HEK293 (cell line): ENCODE measurements at regions not wholly inside any gene's neighbourhood (a gene's known extent, or its start where the extent isn't known, plus 50 kb on each side); places are given as distances from the start of the nearest gene placed in this dataset.

ENCODE experiments used
- CTCF ChIA-PET: fragments of 350-600 bp; formaldehyde crosslinking; extraction: SDS; loops from one replicate; lab custom pipeline; 2021; ENCODE audit warnings: antibody characterized with exemption; lab: Yijun Ruan, JAX
- POLR2A ChIA-PET: fragments of 300-600 bp; formaldehyde crosslinking; extraction: SDS; loops from one replicate; lab custom pipeline; 2020; ENCODE audit warnings: antibody characterized with exemption, inconsistent platforms; lab: Yijun Ruan, JAX
- H3K27ac ChIP-seq: fragments of 200-500 bp; sonication (Bioruptor generic); 2 replicates; pipeline ENCODE4 v1.5.1; 2014; ENCODE audit warnings: low read depth, low read length, control low read depth, inconsistent platforms; ENCODE audit errors: extremely low read depth
- H3K36me3 ChIP-seq, 2 experiments: fragments of 200-500 bp in 1 of 2; sonication (Bioruptor generic) in 1 of 2; 1 replicate in 1 of 2; 2 replicates in 1 of 2; pipeline ENCODE4 v1.5.1; 2014 to 2017; ENCODE audit warnings: inconsistent platforms in 2 of 2, low read length in 2 of 2; ENCODE audit not compliant: control insufficient read depth in 2 of 2, insufficient read depth in 1 of 2
- H3K4me1 ChIP-seq: fragments of 200-500 bp; sonication (Bioruptor generic); 2 replicates; pipeline ENCODE4 v1.5.1; 2014; ENCODE audit warnings: mild to moderate bottlenecking, low read length, inconsistent platforms; ENCODE audit not compliant: control insufficient read depth, insufficient read depth
- H3K4me3 ChIP-seq: 2 replicates; pipeline ENCODE4 v1.5.1; 2011; ENCODE audit warnings: low read depth, mild to moderate bottlenecking, control low read depth, low read length, moderate library complexity
- H3K9me3 ChIP-seq: fragments of 200-500 bp; sonication (Bioruptor generic); 2 replicates; pipeline ENCODE4 v1.5.1; 2014; ENCODE audit warnings: low read depth, low read length, inconsistent platforms; ENCODE audit not compliant: control insufficient read depth, insufficient read depth
- GLIS2 ChIP-seq: fragments of 450-650 bp; formaldehyde crosslinking; IDR thresholded peaks from 2 replicates; pipeline ENCODE4 v1.5.1; 2016; ENCODE audit warnings: missing biosample characterization, missing genetic modification characterization
- KLF10 ChIP-seq: fragments of 450-650 bp; IDR thresholded peaks from 2 replicates; pipeline ENCODE4 v1.5.1; 2018; ENCODE audit warnings: missing biosample characterization, mild to moderate bottlenecking, missing genetic modification characterization
- MEIS1 ChIP-seq: sonication (generic); formaldehyde crosslinking; IDR thresholded peaks from 2 replicates; pipeline ENCODE4 v1.8.1; 2022; ENCODE audit warnings: missing genetic modification reagents, mild to moderate bottlenecking, borderline replicate concordance
- PATZ1 ChIP-seq: fragments of 450-650 bp; formaldehyde crosslinking; IDR thresholded peaks from 2 replicates; pipeline ENCODE4 v1.5.1; 2016; ENCODE audit warnings: missing biosample characterization, missing genetic modification characterization
- SETDB1 ChIP-seq: IDR thresholded peaks from one replicate; pipeline ENCODE4 v1.6.1; 2017; ENCODE audit warnings: mild to moderate bottlenecking, low read length, moderate library complexity, mixed read lengths; ENCODE audit not compliant: insufficient read length
- ZBTB1 ChIP-seq: fragments of 450-650 bp; formaldehyde crosslinking; IDR thresholded peaks from 2 replicates; pipeline ENCODE4 v1.5.1; 2016; ENCODE audit warnings: missing biosample characterization, missing genetic modification characterization
- ZBTB11 ChIP-seq: fragments of 450-650 bp; formaldehyde crosslinking; conservative IDR thresholded peaks from 2 replicates; pipeline ENCODE4 v1.5.1; 2016; ENCODE audit warnings: low read depth, missing biosample characterization, missing genetic modification characterization
- ZBTB48 ChIP-seq: fragments of 450-650 bp; formaldehyde crosslinking; IDR thresholded peaks from 2 replicates; pipeline ENCODE4 v1.5.1; 2016; ENCODE audit warnings: missing biosample characterization, missing genetic modification characterization
- ZBTB7A ChIP-seq: fragments of 450-650 bp; formaldehyde crosslinking; IDR thresholded peaks from 2 replicates; pipeline ENCODE4 v1.5.1; 2016; ENCODE audit warnings: low read depth, missing biosample characterization, missing genetic modification characterization
- ZNF112 ChIP-seq: fragments of 450-650 bp; formaldehyde crosslinking; IDR thresholded peaks from 2 replicates; pipeline ENCODE4 v1.5.0; 2017; ENCODE audit warnings: missing biosample characterization, missing genetic modification characterization
- ZNF138 ChIP-seq: fragments of 450-650 bp; formaldehyde crosslinking; IDR thresholded peaks from 2 replicates; pipeline ENCODE4 v1.5.1; 2016; ENCODE audit warnings: missing biosample characterization, missing genetic modification characterization, borderline replicate concordance
- ZNF292 ChIP-seq: fragments of 450-650 bp; formaldehyde crosslinking; IDR thresholded peaks from 2 replicates; pipeline ENCODE4 v1.5.1; 2016; ENCODE audit warnings: low read depth, missing biosample characterization, missing genetic modification characterization, borderline replicate concordance
- ZNF510 ChIP-seq: fragments of 450-650 bp; formaldehyde crosslinking; IDR thresholded peaks from 2 replicates; pipeline ENCODE4 v1.5.1; 2018; ENCODE audit warnings: mild to moderate bottlenecking, missing genetic modification characterization, missing biosample characterization; ENCODE audit not compliant: insufficient replicate concordance
- ZNF544 ChIP-seq: fragments of 450-650 bp; formaldehyde crosslinking; IDR thresholded peaks from 2 replicates; pipeline ENCODE4 v1.5.0; 2017; ENCODE audit warnings: missing biosample characterization, missing genetic modification characterization
- ZNF571 ChIP-seq: fragments of 450-650 bp; formaldehyde crosslinking; IDR thresholded peaks from 2 replicates; pipeline ENCODE4 v1.5.0; 2017; ENCODE audit warnings: missing biosample characterization, missing genetic modification characterization
- ZNF585B ChIP-seq: fragments of 450-650 bp; formaldehyde crosslinking; IDR thresholded peaks from 2 replicates; pipeline ENCODE4 v1.5.1; 2016; ENCODE audit warnings: missing biosample characterization, missing genetic modification characterization
- ZNF654 ChIP-seq: fragments of 450-650 bp; formaldehyde crosslinking; IDR thresholded peaks from 2 replicates; pipeline ENCODE4 v1.5.1; 2016; ENCODE audit warnings: low read depth, missing biosample characterization, missing genetic modification characterization
- ZNF776 ChIP-seq: fragments of 450-650 bp; formaldehyde crosslinking; IDR thresholded peaks from 2 replicates; pipeline ENCODE4 v1.5.0; 2017; ENCODE audit warnings: missing biosample characterization, missing genetic modification characterization, borderline replicate concordance
- ZNF791 ChIP-seq: fragments of 450-650 bp; formaldehyde crosslinking; IDR thresholded peaks from 2 replicates; pipeline ENCODE4 v1.5.1; 2016; ENCODE audit warnings: missing biosample characterization, missing genetic modification characterization
- ZSCAN4 ChIP-seq: fragments of 450-650 bp; formaldehyde crosslinking; IDR thresholded peaks from 2 replicates; pipeline ENCODE4 v1.5.1; 2017; ENCODE audit warnings: missing biosample characterization, missing genetic modification characterization

GRCh38 chr6:170464524-170464979 lies 88.6 kb downstream of the PSMB1 start (continued):
- TF ChIP-seq ZBTB11 (tag by site-specific recombination): no peak
- TF ChIP-seq ZNF112: no peak
- TF ChIP-seq PATZ1 (tag by site-specific recombination): no peak
- no peak for TF ChIP-seq ZNF571
- TF ChIP-seq ZBTB7A (tag by site-specific recombination): no peak
- no peak for TF ChIP-seq MEIS1 (CRISPR knock-in tag)

GRCh38 chr6:170464080-170464479 lies 89.0 kb downstream of the PSMB1 start:
- Histone ChIP-seq H3K36me3 (no peaks in the 10 kb centered on the region), H3K9me3 (no peaks in the 10 kb centered on the region), H3K4me1 (no peaks in the 10 kb centered on the region), H3K27ac (no peak overlapping the region), H3K4me3 (no peak overlapping the region)
- ChIA-PET CTCF (interaction anchor here (1.6 kb wide), 1 partner anchor 13 kb away, joined by 4 read pairs; no protein-coding TSS in a partner anchor), POLR2A (no interaction called here)
- TF ChIP-seq GLIS2 (tag by site-specific recombination) (no peak), ZNF292 (tag by site-specific recombination) (no peak), ZNF791 (tag by site-specific recombination) (no peak), ZNF776 (no peak), ZNF544 (tag by site-specific recombination) (no peak), ZSCAN4 (tag by site-specific recombination) (no peak), ZNF138 (tag by site-specific recombination) (no peak), ZNF585B (tag by site-specific recombination) (no peak), ZBTB1 (tag by site-specific recombination) (no peak), KLF10 (tag by site-specific recombination) (no peak), ZNF654 (tag by site-specific recombination) (no peak), ZNF510 (no peak), MEIS1 (CRISPR knock-in tag) (no peak), SETDB1 (no peak), ZBTB48 (tag by site-specific recombination) (no peak)
